ENCODE measurements at regions not wholly inside any gene's neighbourhood (a gene's known extent, or its start where the extent isn't known, plus 50 kb on each side); places are given as distances from the start of the nearest gene placed in this dataset.

DNA sequence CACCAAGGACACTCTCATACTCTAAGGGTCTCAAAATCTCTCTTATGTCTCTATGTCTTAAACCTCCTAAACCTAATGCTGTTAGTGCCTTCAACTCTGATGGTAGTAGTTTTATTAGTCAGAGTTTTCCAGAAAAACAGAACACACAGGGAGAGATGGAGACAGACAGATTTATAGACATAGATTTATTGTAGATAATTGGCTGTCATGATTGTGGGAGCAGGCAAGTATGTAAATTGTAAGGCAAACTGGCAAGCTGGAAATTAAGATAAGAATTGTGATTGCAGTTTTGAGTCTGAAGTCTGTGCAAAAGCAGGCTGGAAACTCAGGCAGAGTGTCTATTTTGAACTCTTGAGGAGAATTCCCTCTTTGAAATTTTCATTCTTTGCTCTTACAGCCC lies 96.3 kb upstream of the ROBO1 start:
- Histone ChIP-seq H3K4me2 (no peak overlapping the region), H3K4me1 (no peaks in the 10 kb centered on the region), H3K27ac (no peak overlapping the region), H3K4me3 (no peak overlapping the region), H3K9me3 (peaks cover under 1% of the 10 kb centered on the region; the same call in 1 of the 3 replicates)
- ATAC-seq, result no peak
- POLR2A ChIA-PET, result no interaction called here
- CTCF ChIA-PET, result no interaction called here
- TF ChIP-seq ZSCAN20 (CRISPR knock-in tag; IDR thresholded peaks at IDR 0.05), result no peak
- no peak for TF ChIP-seq CBX2 (IDR thresholded peaks at IDR 0.05; ENCODE audit: borderline replicate concordance, low read depth)
- TF ChIP-seq PHF8 (IDR thresholded peaks at IDR 0.05; ENCODE audit: borderline replicate concordance, low read depth), result no peak
- TF ChIP-seq RARB (CRISPR knock-in tag; IDR thresholded peaks at IDR 0.05), result no peak
- TF ChIP-seq TFCP2L1 (CRISPR knock-in tag; IDR thresholded peaks at IDR 0.05), result no peak
- no peak for TF ChIP-seq KDM5A (IDR thresholded peaks at IDR 0.05)
- TF ChIP-seq, protein P1, sequence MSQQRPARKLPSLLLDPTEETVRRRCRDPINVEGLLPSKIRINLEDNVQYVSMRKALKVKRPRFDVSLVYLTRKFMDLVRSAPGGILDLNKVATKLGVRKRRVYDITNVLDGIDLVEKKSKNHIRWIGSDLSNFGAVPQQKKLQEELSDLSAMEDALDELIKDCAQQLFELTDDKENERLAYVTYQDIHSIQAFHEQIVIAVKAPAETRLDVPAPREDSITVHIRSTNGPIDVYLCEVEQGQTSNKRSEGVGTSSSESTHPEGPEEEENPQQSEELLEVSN (IDR thresholded peaks at IDR 0.05; ENCODE audit: borderline replicate concordance, low read depth), result no peak
- TF ChIP-seq TP53 (CRISPR knock-in tag; IDR thresholded peaks at IDR 0.05), result no peak
- no peak for DNase-seq (ENCODE audit: low read depth in 1 of 2, low spot score in 1 of 2)
- FAIRE-seq, result no peak

DNA sequence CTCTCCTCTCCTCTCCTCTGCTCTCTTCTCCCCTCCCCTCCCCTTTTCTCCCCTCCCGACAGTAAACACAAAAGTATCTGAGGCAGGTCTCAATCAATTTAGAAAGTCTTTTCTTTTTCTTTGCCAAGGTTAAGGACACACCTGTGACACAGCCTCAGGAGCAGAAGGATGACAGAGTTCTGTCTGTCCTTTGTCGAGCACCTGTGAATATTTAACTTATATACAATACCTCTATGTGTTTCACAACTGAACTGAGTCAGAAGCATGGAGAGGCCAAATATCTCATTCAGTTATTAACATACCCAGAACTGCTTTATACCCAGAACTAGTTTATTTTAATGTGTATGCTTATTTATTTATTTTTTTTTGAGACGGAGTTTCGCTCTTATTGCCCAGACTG lies 81.1 kb upstream of the ROBO1 start:
- ATAC-seq (no peak), FAIRE-seq (no peak), DNase-seq (ENCODE audit: low read depth in 1 of 2, low spot score in 1 of 2) (no peak)
- Histone ChIP-seq H3K4me2 (no peak overlapping the region), H3K27ac (no peak overlapping the region), H3K9me3 (peaks cover 4% of the 10 kb centered on the region; the same call in 1 of the 3 replicates), H3K4me1 (no peaks in the 10 kb centered on the region), H3K4me3 (no peak overlapping the region)
- ChIA-PET CTCF (no interaction called here), POLR2A (no interaction called here)
- TF ChIP-seq MAFK (IDR thresholded peaks at IDR 0.05; ENCODE audit: partially characterized antibody), result no peak
- TF ChIP-seq RFX5 (IDR thresholded peaks at IDR 0.05), result no peak
- no peak for TF ChIP-seq NFE2L2 (conservative IDR thresholded peaks at IDR 0.05; ENCODE audit: low read length)
- TF ChIP-seq ATOH8 (CRISPR knock-in tag; IDR thresholded peaks at IDR 0.05; ENCODE audit: low read depth), result no peak
- no peak for TF ChIP-seq ZSCAN20 (CRISPR knock-in tag; IDR thresholded peaks at IDR 0.05)
- no peak for TF ChIP-seq CBX2 (IDR thresholded peaks at IDR 0.05; ENCODE audit: borderline replicate concordance, low read depth)
- no peak for TF ChIP-seq FOXS1 (CRISPR knock-in tag; IDR thresholded peaks at IDR 0.05)
- TF ChIP-seq MAZ (IDR thresholded peaks at IDR 0.05; ENCODE audit: borderline replicate concordance, low read depth, low read length), result no peak
- TF ChIP-seq SREBF2 (IDR thresholded peaks at IDR 0.05), result no peak
- TF ChIP-seq KDM5A (IDR thresholded peaks at IDR 0.05), result no peak
- no peak for TF ChIP-seq ZNF302 (CRISPR knock-in tag; IDR thresholded peaks at IDR 0.05)
- no peak for TF ChIP-seq HMGXB4 (CRISPR knock-in tag; IDR thresholded peaks at IDR 0.05; ENCODE audit: borderline replicate concordance)
- TF ChIP-seq MYC (IDR thresholded peaks at IDR 0.05; ENCODE audit: borderline replicate concordance, low read length), result no peak
- no peak for TF ChIP-seq JUN (IDR thresholded peaks at IDR 0.05)
- 10% methylated on average over 4 of the region's 4 CpGs for WGBS (ENCODE audit: missing lambda C conversion rate)

DNA sequence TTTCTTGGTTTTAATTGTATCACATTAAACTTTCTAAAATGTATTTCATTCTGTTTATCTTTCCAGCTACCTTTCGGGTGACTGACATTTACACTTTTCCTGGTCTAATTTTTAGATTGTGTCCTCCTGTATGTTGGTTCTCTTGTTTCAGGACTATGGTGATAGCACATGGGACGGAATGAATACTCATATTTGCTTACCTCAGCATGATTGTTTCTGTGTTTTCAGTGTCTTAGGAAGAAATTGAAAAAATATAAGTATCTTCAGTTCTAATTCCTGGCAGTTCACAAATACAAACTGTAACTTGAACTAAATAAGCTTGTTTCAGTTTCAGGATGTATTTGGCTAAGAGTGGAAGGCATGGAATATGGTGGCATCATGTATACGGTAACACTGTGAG lies 80.1 kb upstream of the ROBO1 start:
- H3K4me3 ChIP-seq, result no peak overlapping the region
- H3K27ac ChIP-seq, result no peak overlapping the region
- FAIRE-seq, result no peak
- no peak for ATAC-seq
- WGBS (ENCODE audit: missing lambda C conversion rate), result 34% methylated on average over 3 of the region's 3 CpGs
- H3K4me1 ChIP-seq, result no peaks in the 10 kb centered on the region
- no peak overlapping the region for H3K4me2 ChIP-seq
- DNase-seq (ENCODE audit: low read depth in 1 of 2, low spot score in 1 of 2), result no peak
- H3K9me3 ChIP-seq, result peaks cover 4% of the 10 kb centered on the region; the same call in 1 of the 3 replicates
- no peak for TF ChIP-seq EHMT2 (IDR thresholded peaks at IDR 0.05; ENCODE audit: low read depth)
- TF ChIP-seq HDAC2 (IDR thresholded peaks at IDR 0.05), result no peak
- TF ChIP-seq MAFK (IDR thresholded peaks at IDR 0.05; ENCODE audit: partially characterized antibody), result peak; percentile 83
- no peak for TF ChIP-seq NR3C1 (IDR thresholded peaks at IDR 0.05)
- TF ChIP-seq CBX2 (IDR thresholded peaks at IDR 0.05; ENCODE audit: borderline replicate concordance, low read depth), result no peak
- TF ChIP-seq KDM5A (IDR thresholded peaks at IDR 0.05), result no peak
- TF ChIP-seq, protein P2, sequence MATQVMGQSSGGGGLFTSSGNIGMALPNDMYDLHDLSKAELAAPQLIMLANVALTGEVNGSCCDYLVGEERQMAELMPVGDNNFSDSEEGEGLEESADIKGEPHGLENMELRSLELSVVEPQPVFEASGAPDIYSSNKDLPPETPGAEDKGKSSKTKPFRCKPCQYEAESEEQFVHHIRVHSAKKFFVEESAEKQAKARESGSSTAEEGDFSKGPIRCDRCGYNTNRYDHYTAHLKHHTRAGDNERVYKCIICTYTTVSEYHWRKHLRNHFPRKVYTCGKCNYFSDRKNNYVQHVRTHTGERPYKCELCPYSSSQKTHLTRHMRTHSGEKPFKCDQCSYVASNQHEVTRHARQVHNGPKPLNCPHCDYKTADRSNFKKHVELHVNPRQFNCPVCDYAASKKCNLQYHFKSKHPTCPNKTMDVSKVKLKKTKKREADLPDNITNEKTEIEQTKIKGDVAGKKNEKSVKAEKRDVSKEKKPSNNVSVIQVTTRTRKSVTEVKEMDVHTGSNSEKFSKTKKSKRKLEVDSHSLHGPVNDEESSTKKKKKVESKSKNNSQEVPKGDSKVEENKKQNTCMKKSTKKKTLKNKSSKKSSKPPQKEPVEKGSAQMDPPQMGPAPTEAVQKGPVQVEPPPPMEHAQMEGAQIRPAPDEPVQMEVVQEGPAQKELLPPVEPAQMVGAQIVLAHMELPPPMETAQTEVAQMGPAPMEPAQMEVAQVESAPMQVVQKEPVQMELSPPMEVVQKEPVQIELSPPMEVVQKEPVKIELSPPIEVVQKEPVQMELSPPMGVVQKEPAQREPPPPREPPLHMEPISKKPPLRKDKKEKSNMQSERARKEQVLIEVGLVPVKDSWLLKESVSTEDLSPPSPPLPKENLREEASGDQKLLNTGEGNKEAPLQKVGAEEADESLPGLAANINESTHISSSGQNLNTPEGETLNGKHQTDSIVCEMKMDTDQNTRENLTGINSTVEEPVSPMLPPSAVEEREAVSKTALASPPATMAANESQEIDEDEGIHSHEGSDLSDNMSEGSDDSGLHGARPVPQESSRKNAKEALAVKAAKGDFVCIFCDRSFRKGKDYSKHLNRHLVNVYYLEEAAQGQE (IDR thresholded peaks at IDR 0.05), result no peak
- no peak for TF ChIP-seq RARB (CRISPR knock-in tag; IDR thresholded peaks at IDR 0.05)
- ChIA-PET CTCF (no interaction called here), POLR2A (no interaction called here)

All from A549 (cell line).